Naive B cell (primary cell): ENCODE measurements at regions not wholly inside any gene's neighbourhood (a gene's known extent, or its start where the extent isn't known, plus 50 kb on each side); places are given as distances from the start of the nearest gene placed in this dataset.

Experiments used
- ATAC-seq, 2 donors: fragments of 150-1000 bp; cut with Tn5 transposase; 2 replicates each; pipeline ENCODE4 v1.10.0; 2021; ENCODE audit warnings: low read depth in 2 of 2, mild to moderate bottlenecking in 2 of 2, moderate library complexity in 2 of 2
- DNase-seq: peaks from one replicate; pipeline ENCODE4 v3.0.0; 2022
- H3K27ac Mint-ChIP-seq, 6 donors: one replicate each; pipeline ENCODE4 v1.8.0; 2020 to 2022; ENCODE audit warnings: mild to moderate bottlenecking in 6 of 6, mixed read lengths in 6 of 6, moderate library complexity in 5 of 6, inconsistent platforms in 2 of 6
- H3K27me3 Mint-ChIP-seq, 3 donors: one replicate each; pipeline ENCODE4 v1.8.0; 2021 to 2022; ENCODE audit warnings: mixed read lengths in 3 of 3, mild to moderate bottlenecking in 1 of 3
- H3K36me3 Mint-ChIP-seq, 2 donors: one replicate each; pipeline ENCODE4 v1.8.0; 2020 to 2022; ENCODE audit warnings: mixed read lengths in 2 of 2, inconsistent platforms in 1 of 2, mild to moderate bottlenecking in 1 of 2
- H3K4me1 Mint-ChIP-seq, 3 donors: one replicate each; pipeline ENCODE4 v1.8.0; 2020 to 2022; ENCODE audit warnings: mixed read lengths in 3 of 3, inconsistent platforms in 1 of 3, mild to moderate bottlenecking in 1 of 3, moderate library complexity in 1 of 3
- H3K4me3 Mint-ChIP-seq, 8 donors: one replicate each; pipeline ENCODE4 v1.8.0; 2020 to 2022; ENCODE audit warnings: mild to moderate bottlenecking in 8 of 8, mixed read lengths in 8 of 8, moderate library complexity in 8 of 8, inconsistent platforms in 2 of 8
- H3K9me3 Mint-ChIP-seq, 7 donors: one replicate each; pipeline ENCODE4 v1.8.0; 2020 to 2022; ENCODE audit warnings: mixed read lengths in 7 of 7, mild to moderate bottlenecking in 5 of 7, inconsistent platforms in 2 of 7, moderate library complexity in 1 of 7

DNA sequence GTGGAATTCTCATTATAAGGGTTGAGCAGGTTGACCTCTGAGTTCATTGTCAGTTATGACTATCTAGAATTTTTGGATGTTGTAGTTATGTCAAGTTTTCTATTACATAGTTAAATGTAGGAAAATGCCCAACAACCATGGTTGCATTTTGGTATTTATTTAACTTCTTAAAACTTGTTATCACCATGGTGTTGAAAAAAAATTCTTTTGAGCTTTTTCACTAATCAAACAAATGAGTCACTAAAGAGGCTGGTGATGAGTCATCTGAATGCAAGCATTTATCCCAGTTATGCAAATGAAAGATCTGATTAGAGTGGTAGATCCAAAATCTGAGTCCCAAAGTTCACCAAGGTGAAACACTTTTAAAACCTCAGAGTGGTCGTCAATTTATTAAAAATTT lies 624.7 kb upstream of the IGFBP3 start:
- no peaks in the 10 kb centered on the region for H3K27me3 Mint-ChIP-seq
- DNase-seq (no peak), ATAC-seq (no peak)
- no peak overlapping the region for H3K27ac Mint-ChIP-seq
- H3K9me3 Mint-ChIP-seq: peaks cover 0 to 6% (median 1%) of the 10 kb centered on the region in 7 donors
- H3K36me3 Mint-ChIP-seq: no peaks in the 10 kb centered on the region
- H3K4me3 Mint-ChIP-seq: no peak overlapping the region
- H3K4me1 Mint-ChIP-seq: no peaks in the 10 kb centered on the region

DNA sequence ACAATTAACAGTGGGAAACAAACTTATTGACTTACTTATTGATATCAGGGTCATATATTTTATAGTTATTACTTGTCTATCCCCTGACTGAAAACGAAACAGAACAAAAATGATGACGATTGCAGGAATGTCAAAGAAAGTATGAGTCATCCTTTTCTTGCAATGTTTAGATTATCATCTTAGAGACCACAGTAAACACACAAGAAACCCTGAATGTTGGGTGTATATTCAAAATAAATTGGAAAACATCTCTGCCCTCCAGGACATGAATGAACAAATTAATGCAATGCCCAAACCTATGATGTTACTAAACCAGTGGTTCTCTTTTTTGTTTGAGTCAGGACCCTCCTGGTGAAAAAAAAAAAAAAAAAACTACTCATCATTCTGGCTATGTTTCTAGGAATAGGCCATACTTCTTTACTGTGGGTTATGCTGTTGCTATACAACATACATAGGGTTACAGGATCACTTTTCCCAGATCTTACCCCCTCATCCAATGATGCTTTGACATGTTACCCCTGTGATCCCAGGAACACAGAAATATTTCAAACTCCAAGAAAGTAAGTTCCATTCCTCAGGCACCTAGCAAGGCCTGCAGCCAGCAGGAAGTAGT lies 623.4 kb upstream of the IGFBP3 start:
- Mint-ChIP-seq H3K27ac (no peak overlapping the region), H3K4me1 (no peaks in the 10 kb centered on the region), H3K9me3 (peaks cover 0 to 6% (median 1%) of the 10 kb centered on the region in 7 donors), H3K4me3 (no peak overlapping the region), H3K36me3 (no peaks in the 10 kb centered on the region), H3K27me3 (no peaks in the 10 kb centered on the region)
- DNase-seq: no peak
- ATAC-seq: no peak

DNA sequence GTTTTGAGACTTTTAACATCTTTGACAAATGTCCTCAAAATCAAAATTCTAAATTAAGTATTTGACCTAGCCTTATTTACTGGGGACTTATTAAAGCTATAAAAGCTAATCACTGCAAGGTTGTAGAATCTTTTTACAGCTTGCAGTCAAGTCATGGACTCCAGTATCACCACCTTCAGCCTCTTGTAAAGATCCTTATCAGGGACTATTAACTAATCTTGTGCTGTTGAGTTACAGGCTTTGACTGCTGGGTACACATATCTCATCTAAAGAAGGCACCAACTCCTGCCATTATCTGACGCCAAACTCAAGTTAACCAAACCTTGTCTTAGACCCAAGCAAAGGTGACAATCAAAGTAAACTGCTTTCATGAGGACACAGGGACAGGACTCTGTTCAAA lies 621.0 kb upstream of the IGFBP3 start:
- ATAC-seq (no peak), DNase-seq (no peak)
- no peak overlapping the region for H3K27ac Mint-ChIP-seq
- H3K9me3 Mint-ChIP-seq: peaks cover 0 to 6% (median 1%) of the 10 kb centered on the region in 7 donors
- H3K27me3 Mint-ChIP-seq: no peaks in the 10 kb centered on the region
- H3K36me3 Mint-ChIP-seq: no peaks in the 10 kb centered on the region
- H3K4me3 Mint-ChIP-seq: no peak overlapping the region
- no peaks in the 10 kb centered on the region for H3K4me1 Mint-ChIP-seq

DNA sequence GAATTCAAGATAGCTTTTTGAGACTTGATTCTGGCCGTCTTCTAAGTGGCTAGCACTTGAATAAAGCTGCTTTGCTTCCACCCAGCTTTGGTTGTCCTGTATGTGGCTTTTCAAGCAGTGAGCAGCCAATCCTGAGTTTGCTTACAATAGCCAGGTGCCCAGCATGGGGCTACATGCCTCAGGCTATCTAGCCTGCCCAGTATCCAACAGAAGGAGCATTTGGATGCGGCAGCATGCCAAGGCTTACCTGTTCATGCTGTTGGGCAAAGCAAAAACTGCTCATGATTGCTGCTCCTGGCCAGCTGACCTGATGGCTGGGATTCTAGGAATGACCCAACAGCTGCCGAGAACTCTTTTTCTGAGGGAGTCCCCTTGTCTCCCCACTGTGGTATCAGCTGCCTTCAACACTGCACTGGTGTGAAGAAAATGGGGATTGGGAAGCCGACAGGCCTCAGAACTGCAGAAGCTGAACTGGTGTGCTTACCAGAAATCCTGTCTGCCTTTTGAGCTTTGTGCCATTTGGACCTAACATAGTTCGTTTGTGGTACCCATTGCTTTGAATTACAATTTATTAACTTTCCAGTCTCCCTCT lies 618.9 kb upstream of the IGFBP3 start:
- Mint-ChIP-seq H3K4me3 (no peak overlapping the region), H3K27me3 (no peaks in the 10 kb centered on the region), H3K4me1 (no peaks in the 10 kb centered on the region), H3K9me3 (peaks cover 0 to 9% (median 3%) of the 10 kb centered on the region in 7 donors), H3K36me3 (no peaks in the 10 kb centered on the region), H3K27ac (no peak overlapping the region)
- DNase-seq (no peak), ATAC-seq (no peak)

DNA sequence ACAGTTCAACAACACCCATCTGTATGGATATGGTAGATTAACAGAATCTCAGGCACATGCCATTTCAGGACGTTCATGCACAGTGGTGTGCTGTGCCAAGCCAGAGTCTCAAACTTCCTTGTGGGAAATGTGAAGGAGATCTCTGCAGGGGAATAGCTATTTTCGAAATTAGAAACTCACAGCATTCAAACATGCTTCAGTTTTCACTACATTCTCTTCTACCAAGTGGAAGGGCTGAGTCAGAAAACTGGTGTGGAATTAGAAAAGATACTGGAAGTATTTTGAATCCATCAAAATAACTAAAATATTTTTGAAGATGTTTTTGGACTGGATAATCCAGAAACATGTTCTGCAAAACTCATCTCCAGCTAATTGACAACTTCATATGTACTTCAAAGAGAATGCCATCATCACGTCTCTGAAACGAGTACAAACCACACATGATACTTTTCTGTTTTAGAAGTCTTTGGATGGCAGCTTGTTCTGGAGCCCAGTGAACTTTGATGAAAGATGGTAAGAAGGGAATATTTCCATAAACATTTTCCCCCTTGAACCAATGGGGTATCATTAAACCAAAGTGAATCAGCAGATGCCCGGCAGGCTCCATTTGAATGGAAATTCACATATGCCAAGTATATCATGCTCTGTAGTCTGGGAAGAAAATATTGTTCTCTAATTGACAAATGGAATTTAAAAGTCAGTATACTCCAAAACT lies 616.3 kb upstream of the IGFBP3 start:
- Mint-ChIP-seq H3K9me3 (peaks cover 0 to 12% (median 0%) of the 10 kb centered on the region in 7 donors), H3K27me3 (no peaks in the 10 kb centered on the region), H3K4me3 (no peak overlapping the region), H3K4me1 (no peaks in the 10 kb centered on the region), H3K27ac (no peak overlapping the region), H3K36me3 (no peaks in the 10 kb centered on the region)
- ATAC-seq (no peak), DNase-seq (no peak)

DNA sequence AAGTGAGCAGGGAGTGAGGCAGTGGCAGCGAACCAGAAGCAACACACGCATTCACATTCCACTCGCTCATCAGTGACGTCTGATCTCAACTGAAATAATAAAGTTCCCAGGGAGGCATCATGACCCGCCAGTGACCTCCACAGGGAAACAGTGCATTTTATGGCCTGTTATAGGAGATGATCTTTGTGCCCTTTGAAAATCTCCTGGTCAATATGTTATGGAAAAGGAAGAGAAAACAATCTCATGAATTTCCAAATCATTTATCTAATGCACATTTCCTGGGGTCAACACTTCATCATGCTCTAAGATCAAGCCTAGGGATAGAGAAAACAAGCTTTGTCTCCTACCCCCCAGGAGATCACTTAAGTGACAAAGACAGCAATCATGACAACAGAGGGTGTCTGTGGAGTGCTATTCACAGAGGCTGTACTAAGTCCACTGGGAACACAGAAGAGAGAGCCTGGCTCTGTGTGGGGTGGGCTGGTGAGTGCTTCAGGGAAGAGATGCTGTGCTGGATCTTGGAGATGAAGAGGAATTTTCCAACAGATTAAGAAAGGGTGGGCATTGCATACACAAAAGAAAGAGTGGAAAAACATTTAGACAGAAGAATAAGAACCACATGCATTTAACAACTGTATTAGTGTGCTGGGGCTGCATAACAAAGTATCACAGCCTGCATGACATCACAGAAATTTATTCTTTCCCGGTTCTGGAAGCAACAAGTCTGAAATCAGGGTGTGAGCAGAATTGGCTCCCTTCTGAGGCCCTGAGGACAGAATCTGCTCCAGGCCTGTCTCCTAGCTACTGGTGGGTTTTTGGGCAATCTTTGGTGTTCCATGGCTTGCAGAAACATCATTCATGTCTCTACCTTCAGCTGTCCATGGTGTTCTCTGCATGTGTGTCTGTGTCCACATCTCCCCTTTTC lies 613.9 kb upstream of the IGFBP3 start:
- no peak for ATAC-seq
- no peaks in the 10 kb centered on the region for H3K36me3 Mint-ChIP-seq
- peak overlapping the region in 1 of 6 donors; percentile 62 for H3K27ac Mint-ChIP-seq
- H3K4me3 Mint-ChIP-seq: no peak overlapping the region
- H3K4me1 Mint-ChIP-seq: no peaks in the 10 kb centered on the region
- no peak for DNase-seq
- H3K9me3 Mint-ChIP-seq: peaks cover 0 to 12% (median 4%) of the 10 kb centered on the region in 7 donors
- no peaks in the 10 kb centered on the region for H3K27me3 Mint-ChIP-seq

DNA sequence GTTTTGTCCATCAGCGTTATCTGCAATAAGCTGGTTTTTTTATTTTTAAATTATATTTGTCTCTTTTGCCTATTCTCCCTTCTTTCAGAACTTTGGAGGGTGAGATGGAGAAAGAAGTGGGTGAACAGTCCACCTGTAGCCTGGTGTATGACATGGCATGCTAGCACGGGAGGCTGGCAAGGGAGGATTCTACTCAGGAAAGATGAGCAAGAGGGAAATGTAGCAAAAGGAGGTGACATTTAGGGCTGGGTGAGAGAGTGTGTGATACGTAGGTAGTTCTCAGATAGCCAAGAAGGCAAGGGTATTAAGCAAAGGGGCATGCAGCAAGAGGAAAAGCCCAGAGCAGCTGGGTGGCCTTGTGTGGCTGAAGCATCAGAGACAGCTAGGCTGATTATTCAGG lies 612.9 kb upstream of the IGFBP3 start:
- H3K27ac Mint-ChIP-seq: no peak overlapping the region
- H3K9me3 Mint-ChIP-seq: peaks cover 0 to 14% (median 4%) of the 10 kb centered on the region in 7 donors
- ATAC-seq: no peak
- H3K36me3 Mint-ChIP-seq: no peaks in the 10 kb centered on the region
- no peak overlapping the region for H3K4me3 Mint-ChIP-seq
- DNase-seq: no peak
- H3K4me1 Mint-ChIP-seq: no peaks in the 10 kb centered on the region
- no peaks in the 10 kb centered on the region for H3K27me3 Mint-ChIP-seq

DNA sequence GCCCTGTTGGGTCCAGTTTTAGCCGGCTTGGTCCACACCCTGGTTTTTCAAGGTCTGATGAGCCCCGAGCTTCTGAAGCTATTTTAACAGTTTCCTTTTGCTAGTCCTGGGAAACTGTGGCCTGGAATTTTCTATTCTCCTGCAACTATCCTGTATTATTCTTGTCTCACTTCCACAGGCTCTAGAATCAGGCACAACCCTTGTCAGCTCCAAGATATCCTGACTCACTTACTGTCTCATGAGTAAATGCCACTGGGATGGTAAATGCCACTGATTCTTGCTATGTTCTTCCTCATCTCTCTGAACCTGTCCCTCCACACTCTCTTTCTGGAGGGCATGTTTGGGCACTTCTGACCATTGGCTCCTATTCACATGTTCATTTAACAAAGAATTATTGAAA lies 611.5 kb upstream of the IGFBP3 start:
- Mint-ChIP-seq H3K27ac (no peak overlapping the region), H3K4me1 (no peaks in the 10 kb centered on the region), H3K27me3 (no peaks in the 10 kb centered on the region), H3K36me3 (no peaks in the 10 kb centered on the region), H3K4me3 (no peak overlapping the region), H3K9me3 (peaks cover 0 to 17% (median 8%) of the 10 kb centered on the region in 7 donors)
- no peak for DNase-seq
- ATAC-seq: no peak

DNA sequence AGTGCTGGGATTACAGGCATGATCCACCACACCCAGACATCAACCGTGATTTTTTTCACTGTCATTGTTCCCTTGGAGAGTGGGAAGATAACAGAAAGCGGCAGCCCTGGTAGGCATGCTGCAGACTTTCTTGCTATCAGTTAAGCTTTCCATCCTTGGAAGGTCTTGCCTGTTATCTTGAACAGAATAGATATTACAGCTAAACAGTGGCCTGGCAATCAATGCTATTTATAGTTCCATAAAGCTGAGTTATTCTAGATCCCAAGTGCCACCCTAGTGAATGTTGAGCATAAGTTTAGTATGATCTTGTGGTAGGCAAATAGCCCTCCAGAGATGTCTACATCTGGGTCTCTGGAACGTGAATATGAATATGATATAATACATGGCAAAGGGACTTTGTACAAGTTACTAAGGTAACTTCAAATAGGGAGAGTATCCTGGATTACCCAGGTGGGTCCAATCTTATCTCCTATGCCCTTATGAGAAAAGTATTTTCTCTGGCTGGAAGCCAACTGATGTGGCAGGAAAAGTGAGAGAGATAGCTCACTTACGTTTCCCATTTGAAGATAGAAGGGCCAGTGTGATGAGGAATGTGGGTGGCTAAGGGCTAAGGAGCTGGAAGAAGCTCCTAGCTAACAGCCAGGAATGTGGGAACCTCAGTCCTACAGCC lies 609.1 kb upstream of the IGFBP3 start:
- Mint-ChIP-seq H3K27ac (no peak overlapping the region), H3K36me3 (no peaks in the 10 kb centered on the region), H3K27me3 (no peaks in the 10 kb centered on the region), H3K4me3 (peak overlapping the region in 1 of 8 donors; percentile 52), H3K9me3 (peaks cover 0 to 17% (median 8%) of the 10 kb centered on the region in 7 donors), H3K4me1 (no peaks in the 10 kb centered on the region)
- DNase-seq: no peak
- no peak for ATAC-seq

DNA sequence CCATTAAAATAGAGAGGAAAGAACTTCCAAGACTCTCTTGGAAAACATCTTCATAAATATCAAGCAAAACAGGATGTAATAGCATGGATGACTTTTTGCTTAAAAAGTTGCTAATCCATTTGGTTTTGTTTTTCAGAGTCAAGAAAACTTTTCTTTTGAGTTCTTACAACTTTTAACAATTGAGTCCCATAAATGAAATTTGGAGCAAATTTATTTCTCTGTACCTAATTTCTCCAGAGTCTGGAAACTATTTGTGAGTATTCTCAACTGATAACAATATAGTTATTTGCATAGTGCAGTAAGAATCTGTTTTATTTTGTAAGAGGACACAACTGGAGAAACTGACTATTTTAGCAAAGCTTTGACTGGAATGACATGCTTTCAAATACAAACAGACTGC lies 606.3 kb upstream of the IGFBP3 start:
- no peaks in the 10 kb centered on the region for H3K4me1 Mint-ChIP-seq
- no peaks in the 10 kb centered on the region for H3K36me3 Mint-ChIP-seq
- H3K27me3 Mint-ChIP-seq: no peaks in the 10 kb centered on the region
- H3K27ac Mint-ChIP-seq: no peak overlapping the region
- ATAC-seq: no peak
- peaks cover 0 to 20% (median 6%) of the 10 kb centered on the region in 7 donors for H3K9me3 Mint-ChIP-seq
- no peak for DNase-seq
- H3K4me3 Mint-ChIP-seq: no peak overlapping the region

DNA sequence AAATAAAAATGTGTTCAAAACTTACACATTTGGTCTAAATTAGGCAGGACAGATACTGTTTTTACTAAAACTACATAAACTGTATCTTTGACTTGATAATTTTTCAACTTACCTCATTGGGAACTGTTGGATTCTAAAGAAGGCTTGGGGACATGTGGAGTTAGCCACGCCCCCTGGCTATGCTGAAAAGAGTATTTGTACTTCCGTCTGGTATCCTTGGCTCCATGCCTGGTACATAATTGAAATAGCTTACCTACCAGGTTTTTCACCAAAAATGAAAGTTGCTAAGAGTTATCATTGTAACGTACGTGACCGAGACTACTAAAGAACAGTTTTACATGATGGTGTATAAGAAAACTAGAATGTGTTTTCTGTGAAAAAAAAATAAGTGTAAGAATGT lies 604.8 kb upstream of the IGFBP3 start:
- Mint-ChIP-seq H3K27me3 (no peaks in the 10 kb centered on the region), H3K4me3 (no peak overlapping the region)
- ATAC-seq: no peak

DNA sequence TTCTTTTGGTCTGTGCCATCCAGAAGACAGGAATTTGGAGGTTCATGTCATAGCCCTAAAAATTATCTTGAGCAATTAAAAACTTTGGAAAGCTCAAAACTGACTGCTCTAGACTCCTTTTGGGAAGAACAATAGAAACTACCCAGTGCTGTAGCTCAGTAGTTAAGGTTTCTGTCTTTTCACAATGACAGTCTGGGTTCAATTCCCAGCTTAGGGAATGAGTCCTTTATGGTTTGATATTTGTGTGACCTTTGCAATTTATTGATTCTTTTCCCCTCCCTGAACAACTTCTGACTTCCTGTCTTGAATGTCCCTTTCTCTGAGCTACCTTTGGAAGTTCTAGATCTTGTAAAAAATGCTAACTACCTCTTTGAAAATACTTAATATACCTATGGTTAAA lies 603.3 kb upstream of the IGFBP3 start:
- ATAC-seq: no peak
- no peak for DNase-seq
- Mint-ChIP-seq H3K4me1 (no peaks in the 10 kb centered on the region), H3K27me3 (no peaks in the 10 kb centered on the region), H3K9me3 (peaks cover 0 to 17% (median 5%) of the 10 kb centered on the region in 7 donors), H3K27ac (no peak overlapping the region), H3K36me3 (no peaks in the 10 kb centered on the region), H3K4me3 (no peak overlapping the region)

More for the DNA sequence above, 604.8 kb upstream of the IGFBP3 start:
- Mint-ChIP-seq H3K4me1 (no peaks in the 10 kb centered on the region), H3K36me3 (no peaks in the 10 kb centered on the region), H3K9me3 (peaks cover 0 to 17% (median 6%) of the 10 kb centered on the region in 7 donors), H3K27ac (no peak overlapping the region)
- DNase-seq: no peak

DNA sequence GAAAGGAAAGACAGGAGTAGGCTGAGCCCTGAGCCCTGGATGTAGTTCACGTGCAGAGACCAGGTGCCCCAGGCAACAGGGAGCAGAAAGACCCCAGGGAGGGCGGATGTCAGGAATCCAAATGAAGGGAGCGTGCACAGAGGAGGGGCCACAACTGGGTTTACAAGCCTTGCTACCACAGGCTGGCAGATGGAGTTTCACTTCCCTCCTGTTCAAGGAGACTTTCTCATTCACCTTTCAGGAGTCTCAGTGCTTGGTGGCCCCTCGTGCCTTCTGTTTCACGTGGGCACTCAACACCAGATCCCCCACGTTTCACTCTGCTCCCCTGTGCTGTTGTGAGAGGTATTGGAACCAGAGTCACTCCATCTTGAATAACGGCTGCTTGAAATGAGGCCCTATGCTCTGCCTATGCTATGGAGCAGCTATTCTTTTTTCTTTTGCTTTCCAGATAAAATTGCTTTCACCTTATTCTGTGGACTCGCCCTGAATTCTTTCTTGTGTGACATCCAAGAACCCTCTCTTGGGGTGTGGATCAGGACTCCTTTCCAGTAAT lies 601.4 kb upstream of the IGFBP3 start:
- DNase-seq (no peak), ATAC-seq (no peak)
- Mint-ChIP-seq H3K4me1 (no peaks in the 10 kb centered on the region), H3K4me3 (no peak overlapping the region), H3K27ac (no peak overlapping the region), H3K9me3 (peaks cover 0 to 12% (median 4%) of the 10 kb centered on the region in 7 donors), H3K36me3 (no peaks in the 10 kb centered on the region), H3K27me3 (no peaks in the 10 kb centered on the region)
